GM12891 (cell line): ENCODE measurements at regions not wholly inside any gene's neighbourhood (a gene's known extent, or its start where the extent isn't known, plus 50 kb on each side); places are given as distances from the start of the nearest gene placed in this dataset.

Experiments
- PAX5 ChIP-seq: IDR thresholded peaks from 2 replicates; pipeline ENCODE4 v1.6.1; 2011; ENCODE audit warnings: low read length, moderate library complexity, mild to moderate bottlenecking; ENCODE audit not compliant: insufficient read depth, severe bottlenecking
- POLR2A ChIP-seq: IDR thresholded peaks from 2 replicates; pipeline ENCODE4 v1.6.1; 2011; ENCODE audit warnings: low read depth, low read length, control low read depth
- POLR2AphosphoS5 ChIP-seq: IDR thresholded peaks from 2 replicates; pipeline ENCODE4 v1.6.1; 2011; ENCODE audit warnings: low read depth, low read length, control low read depth
- SPI1 ChIP-seq: IDR thresholded peaks from 2 replicates; pipeline ENCODE4 v1.6.1; 2011; ENCODE audit warnings: low read depth, low read length, control low read depth
- TAF1 ChIP-seq: IDR thresholded peaks from 2 replicates; pipeline ENCODE4 v1.6.1; 2011; ENCODE audit warnings: low read depth, low read length, control low read depth

GRCh38 chr9:115391168-115391825 is 273.3 kb upstream of the TNC start:
- TF ChIP-seq POLR2A (no peak), POLR2AphosphoS5 (no peak), TAF1 (no peak), PAX5 (no peak), SPI1 (no peak)
